GM13976 (cell line): ENCODE measurements at regions not wholly inside any gene's neighbourhood (a gene's known extent, or its start where the extent isn't known, plus 50 kb on each side); places are given as distances from the start of the nearest gene placed in this dataset.

Source experiments
- DNase-seq: peaks from one replicate; pipeline ENCODE4 v3.0.0; 2012; ENCODE audit warnings: low spot score
- CTCF ChIP-seq: IDR thresholded peaks from 2 replicates; pipeline ENCODE4 v1.5.1; 2012; ENCODE audit warnings: borderline replicate concordance, mild to moderate bottlenecking; ENCODE audit not compliant: insufficient read depth; ENCODE audit errors: extremely low read depth, missing control alignments, control extremely low read depth
- in situ Hi-C: fragments of 300-500 bp; cut with MboI; formaldehyde crosslinking; loops from one replicate; pipeline ENCODE4 v1.12.0; 2022; ENCODE audit warnings: low sequenced_read_pairs, mixed read lengths, inconsistent platforms; ENCODE audit not compliant: unreplicated experiment

- in situ Hi-C loops, result no loop called here
- DNase-seq, result no peak
Measured at GRCh38 chr5:60219921-60220320, 326.4 kb upstream of the PDE4D start.

GRCh38 chr5:60210810-60211209 is 317.3 kb upstream of the PDE4D start:
- no peak for TF ChIP-seq CTCF
- DNase-seq, result no peak
- in situ Hi-C loops, result no loop called here

More at GRCh38 chr5:60219921-60220320, 326.4 kb upstream of the PDE4D start:
- TF ChIP-seq CTCF, result no peak

- DNase-seq, result no peak
- TF ChIP-seq CTCF, result no peak
- in situ Hi-C loops, result no loop called here
Measured at GRCh38 chr5:60209146-60209840, 315.8 kb upstream of the PDE4D start.

GRCh38 chr5:60208716-60209115 is 315.2 kb upstream of the PDE4D start:
- in situ Hi-C loops, result no loop called here
- no peak for TF ChIP-seq CTCF
- DNase-seq, result no peak

GRCh38 chr5:60207040-60207439 is 313.5 kb upstream of the PDE4D start:
- DNase-seq, result peak; percentile 61
- in situ Hi-C loops, result no loop called here
- TF ChIP-seq CTCF, result no peak

GRCh38 chr5:60206234-60206633 is 312.7 kb upstream of the PDE4D start:
- no peak for DNase-seq
- no peak for TF ChIP-seq CTCF
- in situ Hi-C loops, result no loop called here

- in situ Hi-C loops, result no loop called here
- no peak for DNase-seq
- no peak for TF ChIP-seq CTCF
Measured at GRCh38 chr5:60205071-60205470, 311.5 kb upstream of the PDE4D start.
